GM19372 (cell line): ENCODE measurements at regions not wholly inside any gene's neighbourhood (a gene's known extent, or its start where the extent isn't known, plus 50 kb on each side); places are given as distances from the start of the nearest gene placed in this dataset.

Source experiments
- ATAC-seq: cut with Tn5 transposase; IDR thresholded peaks from one replicate; pipeline ENCODE4 v1.9.1; 2021; ENCODE audit warnings: mild to moderate bottlenecking, low read depth, moderate library complexity; ENCODE audit not compliant: unreplicated experiment

- ATAC-seq: peak; percentile 85
Observed at GRCh38 chr21:16330082-16330907, 600.5 kb downstream of the USP25 start.

DNA sequence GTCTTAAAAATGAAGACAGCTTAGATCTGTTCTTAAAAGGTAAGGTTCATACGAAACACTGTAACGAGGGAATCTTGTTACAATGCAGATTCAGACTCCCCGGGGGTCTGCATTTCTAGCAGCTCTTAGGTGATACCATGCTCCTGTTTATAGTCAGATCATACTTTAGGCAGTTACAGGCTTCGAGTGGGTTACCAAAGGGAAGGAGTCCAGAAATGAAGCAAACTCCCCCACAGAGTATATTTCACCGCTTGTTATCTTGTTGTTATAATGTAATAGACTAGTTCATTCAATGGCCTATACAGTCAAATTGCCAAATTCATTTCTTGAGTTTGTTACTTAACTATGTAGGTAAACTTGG lies 601.1 kb downstream of the USP25 start:
- ATAC-seq: no peak

DNA sequence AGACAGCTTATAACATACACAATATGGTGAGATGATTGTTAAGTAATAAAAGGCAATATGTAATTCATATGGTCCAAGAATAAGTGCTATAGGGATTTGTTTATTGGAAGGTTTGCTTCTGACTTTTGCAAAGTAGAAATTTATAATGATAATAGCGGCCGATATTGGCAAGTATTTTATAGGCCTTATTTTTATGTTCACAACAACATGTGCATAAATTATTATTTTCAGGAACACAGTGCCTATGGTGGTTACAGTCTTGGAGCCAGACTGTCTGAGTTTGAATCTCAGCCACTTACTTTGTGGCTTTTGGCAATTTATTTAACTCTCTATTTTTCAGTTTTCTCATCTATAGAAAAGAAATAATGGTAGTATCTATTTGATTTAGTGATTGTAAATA lies 607.5 kb downstream of the USP25 start:
- ATAC-seq: no peak

GRCh38 chr21:16342932-16343331 lies 613.1 kb downstream of the USP25 start:
- ATAC-seq: no peak

GRCh38 chr21:16343776-16344175 lies 614.0 kb downstream of the USP25 start:
- ATAC-seq: no peak

DNA sequence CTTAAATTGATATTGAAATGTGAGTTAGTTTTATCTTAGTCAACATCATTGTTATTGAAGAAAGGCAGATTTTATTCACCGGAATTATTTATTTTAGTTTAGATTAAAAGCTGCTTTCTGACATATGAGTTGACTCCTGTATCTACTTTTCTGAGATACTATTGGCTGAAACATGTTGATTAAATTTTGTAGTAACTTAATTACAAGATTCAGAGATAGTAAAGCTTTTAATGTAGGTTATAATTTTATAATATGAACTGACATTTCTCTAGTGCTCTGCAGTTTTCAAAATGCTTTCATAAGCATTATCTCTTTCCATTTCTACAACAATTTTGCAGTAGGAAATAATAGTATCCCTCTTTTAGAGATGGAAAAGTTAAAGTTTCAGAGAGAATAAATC lies 616.0 kb downstream of the USP25 start:
- ATAC-seq: no peak

- no peak for ATAC-seq
Observed at GRCh38 chr21:16347223-16347622, 617.4 kb downstream of the USP25 start.

- no peak for ATAC-seq
Observed at GRCh38 chr21:16353764-16354163, 624.0 kb downstream of the USP25 start.

- ATAC-seq: no peak
Observed at GRCh38 chr21:16357994-16358393, 628.2 kb downstream of the USP25 start.

GRCh38 chr21:16358784-16359183 lies 629.0 kb downstream of the USP25 start:
- ATAC-seq: no peak

DNA sequence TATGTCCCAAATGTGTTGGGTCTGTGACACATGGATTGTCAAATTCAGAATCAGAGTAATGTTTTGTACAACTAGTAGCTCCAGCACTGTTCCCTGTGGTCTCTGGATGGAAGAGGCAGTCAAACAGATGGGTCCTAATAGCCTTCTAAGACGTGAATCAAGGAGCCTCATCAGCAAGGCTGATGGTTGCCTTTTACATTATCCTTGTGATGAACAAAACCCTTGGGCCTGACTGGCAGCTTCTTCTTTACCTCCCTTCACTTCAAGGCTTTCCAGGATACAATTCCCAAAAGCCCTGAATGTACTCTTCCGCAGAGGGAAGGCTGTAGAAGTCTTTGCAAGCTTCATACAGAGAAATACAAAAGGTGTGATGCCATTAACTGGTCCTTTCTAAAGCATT lies 633.3 kb downstream of the USP25 start:
- no peak for ATAC-seq

- ATAC-seq: no peak
Observed at GRCh38 chr21:16363518-16363917, 633.7 kb downstream of the USP25 start.

DNA sequence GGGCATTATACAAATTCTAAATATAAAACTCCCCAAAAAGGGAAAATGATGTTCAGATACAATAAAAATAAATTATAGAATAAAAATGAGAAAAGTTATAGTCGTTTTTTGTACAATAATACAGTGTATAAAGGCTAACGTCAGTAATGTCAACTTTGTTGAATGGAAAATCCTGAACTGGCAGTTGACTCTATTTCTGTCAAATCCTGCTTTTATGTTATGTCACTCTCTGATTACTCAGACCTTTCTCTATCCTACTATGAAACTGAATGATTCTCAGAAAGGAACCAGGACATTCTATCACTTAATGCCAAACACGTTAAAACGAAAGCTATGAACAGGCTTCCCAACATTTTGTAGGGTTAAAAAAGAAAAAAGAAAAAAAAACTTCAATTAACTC lies 636.4 kb downstream of the USP25 start:
- ATAC-seq: no peak

DNA sequence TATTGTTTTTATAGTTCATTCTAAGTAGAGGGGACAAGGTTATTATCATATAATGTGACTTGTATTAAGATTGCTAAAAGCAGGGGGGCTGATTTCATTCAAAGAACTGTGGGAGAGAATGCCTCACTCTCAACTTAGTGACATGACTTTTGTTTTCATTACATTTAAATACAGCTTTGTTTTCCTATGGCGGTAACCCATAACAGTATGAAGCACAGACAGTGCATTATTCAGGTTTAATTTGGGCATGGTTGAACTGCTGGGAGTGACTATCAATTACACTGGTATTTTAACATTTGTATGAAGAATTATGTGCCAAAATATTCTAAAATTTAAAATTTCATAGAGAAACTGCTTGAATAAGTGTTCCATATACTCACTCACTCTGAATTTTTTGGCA lies 637.3 kb downstream of the USP25 start:
- no peak for ATAC-seq

DNA sequence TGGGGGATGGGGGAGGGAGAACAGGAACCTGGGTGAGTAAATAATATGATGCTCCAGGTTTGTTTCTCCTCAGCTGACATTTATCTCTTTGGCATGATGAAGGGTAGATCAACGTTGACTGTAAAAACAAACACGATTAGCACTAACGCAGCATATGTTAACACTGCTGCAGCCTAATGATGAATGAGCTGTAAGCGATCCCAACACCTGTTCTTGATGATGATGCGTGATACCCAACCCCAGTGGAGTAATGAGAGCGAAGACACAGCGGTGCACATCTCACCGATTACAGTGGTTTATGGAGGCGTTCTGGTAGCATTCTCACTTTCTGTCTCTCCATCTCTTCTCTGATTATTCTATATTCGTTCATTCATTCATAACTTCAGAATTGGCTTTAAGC lies 640.4 kb downstream of the USP25 start:
- ATAC-seq: no peak

DNA sequence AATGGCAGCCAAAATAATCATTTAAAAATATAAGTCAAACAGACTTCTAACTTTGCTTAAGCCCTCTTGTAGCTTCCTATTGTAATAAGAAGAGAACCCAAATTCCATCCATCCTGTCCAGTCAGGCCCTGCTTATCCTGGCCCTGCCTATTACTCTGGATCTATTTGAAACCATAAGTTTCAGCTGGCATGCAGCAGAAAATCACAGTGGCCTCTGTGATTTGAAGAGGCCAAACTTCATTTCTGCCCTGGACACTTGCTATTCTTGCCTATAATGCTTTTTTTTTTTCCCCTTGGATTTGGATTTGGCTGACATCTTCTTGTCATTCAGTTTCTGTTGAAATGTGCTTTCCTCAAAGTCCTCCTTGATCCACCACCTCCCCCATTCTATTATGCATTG lies 642.8 kb downstream of the USP25 start:
- no peak for ATAC-seq

DNA sequence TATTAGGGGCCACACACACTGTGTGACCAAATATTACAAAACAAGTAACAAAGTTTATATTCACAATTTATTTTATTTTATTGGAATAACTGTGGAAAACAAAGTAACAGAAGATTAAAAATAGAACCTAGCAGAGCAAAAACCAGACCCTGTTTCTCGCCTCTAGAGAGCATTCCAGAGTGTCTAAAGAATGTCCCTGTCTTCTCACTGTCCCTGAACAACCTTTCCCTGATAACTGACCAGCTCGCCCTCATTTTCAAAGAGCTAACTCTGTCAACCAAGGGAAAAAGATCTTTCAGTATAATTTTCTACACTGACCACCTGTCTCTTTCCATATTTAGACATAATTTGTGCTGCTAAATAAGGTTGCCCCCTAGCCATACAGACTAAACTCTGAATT lies 646.9 kb downstream of the USP25 start:
- no peak for ATAC-seq

DNA sequence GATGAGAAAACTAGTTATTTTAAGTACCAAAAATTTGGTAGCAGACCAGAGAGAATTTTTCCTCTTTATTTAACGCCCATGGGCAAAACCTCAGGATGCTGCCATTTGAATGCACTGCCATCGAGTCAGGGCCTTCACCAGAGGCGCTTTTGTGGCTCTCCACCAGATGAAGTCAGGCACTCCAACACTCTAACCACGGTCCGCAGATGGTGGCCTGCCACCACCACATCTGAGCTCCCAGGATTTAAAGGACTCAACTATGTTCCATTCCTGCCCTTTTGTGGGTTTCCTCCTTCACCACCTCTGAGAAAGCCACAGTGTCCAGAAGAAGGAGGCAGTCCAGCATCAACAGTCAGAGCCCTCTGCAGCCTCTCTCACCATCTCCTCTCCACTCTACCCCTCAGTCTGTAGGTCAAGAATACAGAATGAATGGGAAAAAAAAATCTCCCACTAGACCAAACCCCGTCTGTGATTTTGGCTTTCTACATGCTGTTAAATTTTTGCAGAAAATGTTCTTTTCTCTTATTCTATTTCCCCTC lies 647.4 kb downstream of the USP25 start:
- no peak for ATAC-seq

DNA sequence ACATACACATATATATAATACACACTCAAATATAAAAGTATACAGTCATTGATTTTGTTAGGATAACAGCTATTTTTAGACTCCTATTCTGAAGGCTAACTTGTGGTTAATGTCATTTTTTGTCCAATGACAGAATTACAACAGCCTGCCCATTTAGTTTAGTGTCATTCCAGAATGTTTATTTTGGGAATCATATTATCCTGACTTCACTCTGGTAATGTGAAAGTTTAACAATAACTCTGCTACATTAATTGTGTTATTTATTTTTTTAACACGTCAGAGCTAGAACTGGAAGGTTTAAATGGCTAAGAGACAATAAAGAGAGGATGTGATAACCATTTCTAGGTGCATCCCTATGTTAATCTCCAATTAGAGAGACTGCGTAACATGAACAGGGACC lies 648.1 kb downstream of the USP25 start:
- no peak for ATAC-seq

- ATAC-seq: no peak
Observed at GRCh38 chr21:16378525-16378924, 648.7 kb downstream of the USP25 start.

GRCh38 chr21:16388291-16388690 lies 658.5 kb downstream of the USP25 start:
- ATAC-seq: no peak

- no peak for ATAC-seq
Observed at GRCh38 chr21:16388911-16389560, 659.3 kb downstream of the USP25 start.
